ENCODE measurements at regions not wholly inside any gene's neighbourhood (a gene's known extent, or its start where the extent isn't known, plus 50 kb on each side); places are given as distances from the start of the nearest gene placed in this dataset.

- DNase-seq (ENCODE audit: extremely low read depth in 1 of 4, low spot score in 3 of 4) = peak in 3 of 4 experiments; percentile 5 to 19 (median 10)
- no peak overlapping the region for H2AFZ ChIP-seq (ENCODE audit: low read depth, low read length)
- no peaks in the 10 kb centered on the region for H4K20me1 ChIP-seq (replicated peaks; ENCODE audit: control insufficient read depth, insufficient read depth, low read length)
- no peak for FAIRE-seq
- intact Hi-C loops (cut with micrococcal nuclease) = no loop called here
- ATAC-seq = no peak; the same call in 2 of the 3 replicates
- H3K27me3 ChIP-seq (ENCODE audit: control insufficient read depth in 2 of 2, insufficient read depth in 2 of 2, low read length in 2 of 2) = no peaks in the 10 kb centered on the region
- no peaks in the 10 kb centered on the region for H3K36me3 ChIP-seq (ENCODE audit: control insufficient read depth, insufficient read depth, low read length)
- no TSS peak for BruUV-seq (replicated peaks)
- H3K4me2 ChIP-seq (ENCODE audit: insufficient read depth, low read length) = no peak overlapping the region
- no peaks in the 10 kb centered on the region for H3K9me1 ChIP-seq (ENCODE audit: control insufficient read depth, insufficient read depth, low read length)
- ChIA-PET CTCF (ENCODE audit: low intra/inter-chr PET ratio) (no interaction called here), POLR2A (no interaction called here)
- H3K4me3 ChIP-seq = no peak overlapping the region
- no peaks in the 10 kb centered on the region; a peak in 1 of 5 replicates for H3K4me1 ChIP-seq (replicated peaks in 1 of 2; ENCODE audit: control insufficient read depth in 2 of 2, insufficient read depth in 2 of 2, low read length in 2 of 2)
- no peak overlapping the region for H3K9ac ChIP-seq (ENCODE audit: insufficient read depth in 1 of 2, low read depth in 2 of 2, low read length in 2 of 2)
- 5% methylated on average over 3 of the region's 3 CpGs for WGBS (ENCODE audit: insufficient coverage, low coverage, missing lambda C conversion rate)
- in situ Hi-C loops (cut with MboI) = no loop called here
- TF ChIP-seq FOSL1 (tag; conservative IDR thresholded peaks at IDR 0.05) (peak; percentile 26; the same call in 1 of the 2 replicates), FOXJ2 (tag; IDR thresholded peaks at IDR 0.05) (no peak), ATF3 (IDR thresholded peaks at IDR 0.05) (0 out of 2 replicates have a peak, but pooled peaks have one; percentile 11), ATF3 (CRISPR knock-in tag; conservative IDR thresholded peaks at IDR 0.05) (no peak), SIX5 (IDR thresholded peaks at IDR 0.05; ENCODE audit: borderline replicate concordance in 1 of 2, insufficient read depth in 1 of 2, low read depth in 1 of 2, low read length in 2 of 2) (no peak), CBFA2T3 (IDR thresholded peaks at IDR 0.05) (peak; percentile 6; the same call in 1 of the 2 replicates), RFX1 (IDR thresholded peaks at IDR 0.05) (peak; percentile 39)
- no peaks in the 10 kb centered on the region for H3K9me3 ChIP-seq (replicated peaks; ENCODE audit: control insufficient read depth, insufficient read depth, low read depth, low read length)
- no peaks in the 10 kb centered on the region for H3K79me2 ChIP-seq (ENCODE audit: control insufficient read depth, insufficient read depth, low read length)
- no peak overlapping the region for H3K27ac ChIP-seq (ENCODE audit: extremely low read depth, low read depth, low read length)
These were observed 131.9 kb upstream of the FNDC3A start for GRCh38 chr13:48843630-48844380.

Data from K562 (cell line).